GM06990 (cell line): ENCODE measurements at regions not wholly inside any gene's neighbourhood (a gene's known extent, or its start where the extent isn't known, plus 50 kb on each side); places are given as distances from the start of the nearest gene placed in this dataset.

Experiments used
- DNase-seq: peaks from one replicate; pipeline ENCODE4 v3.0.0-alpha.2; 2011; ENCODE audit not compliant: insufficient read length; ENCODE audit errors: extremely low read depth
- H3K27me3 ChIP-seq: replicated peaks from 2 replicates; pipeline ENCODE4 v1.6.0; 2011; ENCODE audit warnings: low read length; ENCODE audit not compliant: control insufficient read depth, insufficient read depth
- H3K36me3 ChIP-seq: 2 replicates; pipeline ENCODE4 v1.5.1; 2011; ENCODE audit warnings: low read length; ENCODE audit not compliant: control insufficient read depth, insufficient read depth
- H3K4me3 ChIP-seq: replicated peaks from 2 replicates; pipeline ENCODE4 v1.5.1; 2011; ENCODE audit warnings: low read depth, mild to moderate bottlenecking, control low read depth, low read length
- TF ChIP-seq, protein P1 (sequence below): IDR thresholded peaks from 2 replicates; pipeline ENCODE4 v1.5.1; 2011; ENCODE audit warnings: low read length, control low read depth, mild to moderate bottlenecking, inconsistent platforms; ENCODE audit not compliant: insufficient read depth, poor library complexity, severe bottlenecking

DNA sequence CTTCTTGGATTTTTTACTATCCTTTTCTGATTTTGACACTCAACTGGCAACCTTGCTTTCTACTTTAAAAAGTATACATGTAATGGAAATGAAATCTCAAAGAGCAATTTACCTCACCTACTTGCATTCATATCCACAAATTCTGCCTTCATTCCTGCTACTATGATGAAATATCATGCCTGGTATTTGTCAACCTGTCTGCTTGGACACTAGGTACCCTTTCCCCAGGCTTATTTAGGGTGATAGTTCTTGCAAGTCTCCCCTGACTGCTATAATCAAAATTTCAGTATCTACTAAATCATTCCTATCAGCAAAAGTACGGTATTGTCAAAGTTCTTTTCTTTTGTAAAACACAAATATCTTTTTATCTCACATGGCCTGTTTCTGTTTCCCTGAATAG, 503.0 kb downstream of the GABRG1 start:
- TF ChIP-seq, protein P1, sequence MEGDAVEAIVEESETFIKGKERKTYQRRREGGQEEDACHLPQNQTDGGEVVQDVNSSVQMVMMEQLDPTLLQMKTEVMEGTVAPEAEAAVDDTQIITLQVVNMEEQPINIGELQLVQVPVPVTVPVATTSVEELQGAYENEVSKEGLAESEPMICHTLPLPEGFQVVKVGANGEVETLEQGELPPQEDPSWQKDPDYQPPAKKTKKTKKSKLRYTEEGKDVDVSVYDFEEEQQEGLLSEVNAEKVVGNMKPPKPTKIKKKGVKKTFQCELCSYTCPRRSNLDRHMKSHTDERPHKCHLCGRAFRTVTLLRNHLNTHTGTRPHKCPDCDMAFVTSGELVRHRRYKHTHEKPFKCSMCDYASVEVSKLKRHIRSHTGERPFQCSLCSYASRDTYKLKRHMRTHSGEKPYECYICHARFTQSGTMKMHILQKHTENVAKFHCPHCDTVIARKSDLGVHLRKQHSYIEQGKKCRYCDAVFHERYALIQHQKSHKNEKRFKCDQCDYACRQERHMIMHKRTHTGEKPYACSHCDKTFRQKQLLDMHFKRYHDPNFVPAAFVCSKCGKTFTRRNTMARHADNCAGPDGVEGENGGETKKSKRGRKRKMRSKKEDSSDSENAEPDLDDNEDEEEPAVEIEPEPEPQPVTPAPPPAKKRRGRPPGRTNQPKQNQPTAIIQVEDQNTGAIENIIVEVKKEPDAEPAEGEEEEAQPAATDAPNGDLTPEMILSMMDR = no peak
- H3K27me3 ChIP-seq = no peaks in the 10 kb centered on the region
- H3K4me3 ChIP-seq = no peak overlapping the region
- DNase-seq = no peak
- H3K36me3 ChIP-seq = no peaks in the 10 kb centered on the region

DNA sequence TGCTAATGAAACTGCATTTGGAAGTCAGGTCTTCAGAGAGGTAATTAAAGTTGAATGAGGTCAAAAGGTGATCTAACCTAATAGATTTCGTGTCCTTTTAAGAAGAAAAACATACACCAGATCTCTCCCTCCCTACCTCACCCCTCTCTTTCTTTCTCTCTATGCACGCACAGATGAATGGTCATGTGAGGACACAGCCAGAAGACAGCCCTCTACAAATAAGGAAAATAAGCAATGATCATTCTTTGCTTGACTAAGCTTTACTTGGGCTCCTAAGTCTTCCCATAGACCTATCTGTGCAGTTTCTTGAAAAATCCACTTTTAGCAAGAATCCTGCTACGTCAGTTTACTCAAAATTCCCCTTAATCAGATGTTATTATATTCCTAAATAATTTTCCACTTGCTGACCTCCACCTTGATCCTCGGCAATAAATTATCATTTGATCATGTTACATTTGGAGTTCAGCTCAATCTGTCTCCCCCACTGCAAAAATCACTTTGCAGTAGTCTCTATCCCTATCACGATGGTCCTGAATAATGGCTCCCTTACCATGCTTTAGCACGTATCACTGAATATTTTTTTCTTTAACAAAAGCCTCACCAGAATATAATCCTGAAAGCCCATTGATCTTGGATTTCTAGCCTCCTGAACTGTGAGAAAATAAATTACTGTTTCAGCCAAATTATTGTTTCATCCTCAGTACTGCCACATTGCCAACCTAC, 527.3 kb downstream of the GABRG1 start:
- no peak for DNase-seq
- TF ChIP-seq, protein P1 = no peak
- no peaks in the 10 kb centered on the region for H3K27me3 ChIP-seq

DNA sequence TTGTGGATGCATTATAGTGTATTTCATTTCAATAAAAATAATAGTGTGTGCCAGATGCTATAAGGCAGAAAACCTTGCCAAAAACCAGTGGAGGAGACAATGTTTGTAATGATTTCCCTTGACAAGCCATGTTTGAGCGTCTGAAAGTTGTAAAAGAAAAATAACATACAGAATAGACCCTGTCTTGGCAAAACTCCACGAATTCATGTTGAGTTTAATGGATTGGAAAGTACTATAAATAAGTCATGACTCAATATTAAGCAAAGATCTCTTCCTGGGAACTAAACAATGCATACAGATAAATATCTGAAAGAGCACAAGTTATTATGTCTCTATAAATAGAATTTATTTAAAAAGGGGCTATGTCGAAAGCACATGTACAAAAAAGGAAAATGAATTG, 543.5 kb downstream of the GABRG1 start:
- Histone ChIP-seq H3K4me3 (no peak overlapping the region), H3K36me3 (no peaks in the 10 kb centered on the region), H3K27me3 (no peaks in the 10 kb centered on the region)
- DNase-seq = no peak
- TF ChIP-seq, protein P1 = no peak

More for the DNA sequence above, 527.3 kb downstream of the GABRG1 start:
- no peaks in the 10 kb centered on the region for H3K36me3 ChIP-seq
- no peak overlapping the region for H3K4me3 ChIP-seq

GRCh38 chr4:45578874-45579273, 545.0 kb downstream of the GABRG1 start:
- H3K4me3 ChIP-seq = no peak overlapping the region
- TF ChIP-seq, protein P1 = no peak
- no peaks in the 10 kb centered on the region for H3K27me3 ChIP-seq
- no peaks in the 10 kb centered on the region for H3K36me3 ChIP-seq
- DNase-seq = no peak

DNA sequence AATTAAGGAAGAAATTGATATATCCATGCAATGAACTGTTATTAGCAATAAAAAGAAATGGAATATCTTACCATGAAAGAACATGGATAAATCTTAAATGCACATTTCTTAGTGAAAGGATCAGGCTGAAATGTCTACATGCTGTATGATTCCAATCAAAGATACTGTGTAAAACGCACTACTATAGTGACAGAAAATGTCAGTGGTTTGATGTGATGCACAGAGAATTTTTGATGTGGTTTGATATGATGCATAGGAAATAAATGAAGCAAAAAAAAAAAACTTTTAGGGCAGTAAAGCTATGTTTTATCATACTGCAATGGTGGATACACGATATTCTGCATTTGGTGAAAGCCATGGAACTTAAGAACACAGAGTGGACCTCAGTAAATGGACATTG, 547.6 kb downstream of the GABRG1 start:
- Histone ChIP-seq H3K4me3 (no peak overlapping the region), H3K27me3 (no peaks in the 10 kb centered on the region), H3K36me3 (no peaks in the 10 kb centered on the region)
- TF ChIP-seq, protein P1 = no peak
- DNase-seq = no peak

DNA sequence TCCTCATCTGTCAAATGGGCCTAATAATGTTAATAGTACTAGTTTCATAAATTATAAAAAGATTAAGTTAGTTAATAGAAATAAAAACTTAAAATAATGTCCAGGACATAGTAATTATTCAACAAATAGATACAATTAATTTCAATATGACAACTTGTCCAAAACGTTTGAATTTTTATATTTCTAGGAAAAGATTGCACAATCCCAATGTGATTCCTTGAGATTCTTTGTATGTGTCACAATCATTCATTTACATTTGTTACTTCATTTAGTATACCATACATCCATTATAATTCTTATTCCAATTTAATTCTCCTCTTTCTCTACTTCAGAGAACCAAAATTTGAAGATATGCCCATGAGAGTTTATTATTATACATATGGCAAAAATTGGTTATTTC, 554.2 kb downstream of the GABRG1 start:
- no peak for DNase-seq
- Histone ChIP-seq H3K4me3 (no peak overlapping the region), H3K36me3 (no peaks in the 10 kb centered on the region), H3K27me3 (no peaks in the 10 kb centered on the region)
- TF ChIP-seq, protein P1 = no peak
